ENCODE measurements at regions not wholly inside any gene's neighbourhood (a gene's known extent, or its start where the extent isn't known, plus 50 kb on each side); places are given as distances from the start of the nearest gene placed in this dataset.

- no peak for TF ChIP-seq EP300 (IDR thresholded peaks at IDR 0.05; ENCODE audit: low read depth)
- TF ChIP-seq POLR2A (IDR thresholded peaks at IDR 0.05), result no peak
Measured at GRCh38 chrX:25343060-25343459, 327.3 kb upstream of the ARX start.

Measured in transverse colon (tissue), 1 donor.